Gastrocnemius medialis (tissue), 4 donors: ENCODE measurements at regions not wholly inside any gene's neighbourhood (a gene's known extent, or its start where the extent isn't known, plus 50 kb on each side); places are given as distances from the start of the nearest gene placed in this dataset.

Source experiments
- ATAC-seq, 2 donors: fragments of 150-250 bp; one replicate each; pipeline ENCODE4 v1.9.1; 2016
- DNase-seq, 2 donors: peaks; one replicate each; pipeline ENCODE4 v3.0.0-alpha.2; 2019
- H3K27ac ChIP-seq, 4 donors: fragments of 200-600 bp; sonication (generic); 1 replicate in 1 of 4; 2 replicates in 3 of 4; pipeline ENCODE4 v1.5.1; 2016 to 2018; ENCODE audit warnings: mild to moderate bottlenecking in 2 of 4, moderate library complexity in 1 of 4
- H3K27me3 ChIP-seq, 3 donors: fragments of 200-600 bp; sonication (generic) in 2 of 3; 1 replicate in 1 of 3; 2 replicates in 2 of 3; pipeline versions ENCODE4 v1.5.1 to v1.6.0; 2016 to 2019; ENCODE audit warnings: mild to moderate bottlenecking in 1 of 3, moderate library complexity in 1 of 3
- H3K36me3 ChIP-seq, 2 donors: fragments of 200-600 bp; sonication (generic) in 1 of 2; one replicate each; pipeline ENCODE4 v1.5.1; 2017 to 2018
- H3K4me1 ChIP-seq, 2 donors: fragments of 200-600 bp; sonication (generic) in 1 of 2; one replicate each; pipeline ENCODE4 v1.5.1; 2016 to 2017; ENCODE audit warnings: mild to moderate bottlenecking in 2 of 2
- H3K4me3 ChIP-seq, 4 donors: fragments of 200-600 bp; sonication (generic) in 3 of 4; 1 replicate in 1 of 4; 2 replicates in 3 of 4; pipeline ENCODE4 v1.5.1; 2016 to 2019; ENCODE audit warnings: mild to moderate bottlenecking in 2 of 4
- H3K9me3 ChIP-seq, 3 donors: fragments of 200-600 bp; sonication (generic) in 2 of 3; 1 replicate in 1 of 3; 2 replicates in 2 of 3; pipeline ENCODE4 v1.5.1; 2016 to 2019
- POLR2A ChIP-seq, 2 donors: fragments of 450-650 bp; IDR thresholded peaks; one replicate each; pipeline ENCODE4 v1.6.1; 2017; ENCODE audit warnings: antibody characterized with exemption in 2 of 2, mild to moderate bottlenecking in 2 of 2, moderate library complexity in 2 of 2
- in situ Hi-C, 4 donors: fragments of 200-750 bp; cut with MboI; loops; one replicate each; pipeline versions ENCODE4 v1.15.0 to v1.8.0; 2017; ENCODE audit warnings: low sequenced_read_pairs in 4 of 4
- intact Hi-C: fragments of 100-400 bp; cut with DNase I; formaldehyde crosslinking; loops from one replicate; pipeline ENCODE4 v1.15.1; 2023; ENCODE audit warnings: low total_unique reads
- TF ChIP-seq, protein P1 (sequence below), 5 experiments: fragments of 450-650 bp in 3 of 5; fragments of 200-600 bp in 2 of 5; sonication (generic) in 2 of 5; IDR thresholded peaks in 4 of 5; conservative IDR thresholded peaks in 1 of 5; 1 replicate in 4 of 5; 2 replicates in 1 of 5; pipeline ENCODE4 v1.5.1; 2016 to 2019; ENCODE audit warnings: antibody characterized with exemption in 5 of 5, mild to moderate bottlenecking in 3 of 5, moderate library complexity in 3 of 5

DNA sequence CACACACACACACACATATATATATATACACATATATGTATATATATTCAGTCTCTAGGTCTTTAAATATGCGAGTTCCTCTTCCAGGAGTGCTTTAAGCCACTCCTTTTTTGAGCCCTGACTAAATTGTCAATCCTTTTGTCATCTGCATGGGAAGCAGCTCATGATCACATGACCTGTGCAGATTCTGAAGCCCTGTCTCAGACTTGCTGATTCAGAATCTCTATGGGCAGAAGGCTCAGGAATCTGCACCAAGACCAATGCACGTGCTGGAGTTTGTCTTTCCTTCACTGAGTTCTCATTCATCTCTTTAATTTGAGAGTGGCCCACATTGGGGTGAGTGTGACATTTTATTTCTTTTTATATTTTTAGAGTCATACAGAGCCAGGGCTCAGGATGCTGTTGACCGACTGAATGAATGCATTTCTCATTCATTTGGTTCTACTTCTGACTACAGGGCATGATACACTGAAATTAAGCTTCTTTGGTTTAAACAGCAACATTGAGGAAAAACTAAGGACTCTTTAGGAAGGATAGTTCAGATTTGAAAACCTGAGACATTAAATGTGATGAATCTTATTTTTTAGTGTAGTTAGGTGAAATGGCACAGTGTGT is 307.5 kb downstream of the EDEM1 start:
- H3K36me3 ChIP-seq: no peaks in the 10 kb centered on the region
- H3K4me3 ChIP-seq: no peak overlapping the region
- H3K27me3 ChIP-seq: no peaks in the 10 kb centered on the region
- no peaks in the 10 kb centered on the region for H3K9me3 ChIP-seq
- no peak overlapping the region for H3K27ac ChIP-seq
- TF ChIP-seq, protein P1, sequence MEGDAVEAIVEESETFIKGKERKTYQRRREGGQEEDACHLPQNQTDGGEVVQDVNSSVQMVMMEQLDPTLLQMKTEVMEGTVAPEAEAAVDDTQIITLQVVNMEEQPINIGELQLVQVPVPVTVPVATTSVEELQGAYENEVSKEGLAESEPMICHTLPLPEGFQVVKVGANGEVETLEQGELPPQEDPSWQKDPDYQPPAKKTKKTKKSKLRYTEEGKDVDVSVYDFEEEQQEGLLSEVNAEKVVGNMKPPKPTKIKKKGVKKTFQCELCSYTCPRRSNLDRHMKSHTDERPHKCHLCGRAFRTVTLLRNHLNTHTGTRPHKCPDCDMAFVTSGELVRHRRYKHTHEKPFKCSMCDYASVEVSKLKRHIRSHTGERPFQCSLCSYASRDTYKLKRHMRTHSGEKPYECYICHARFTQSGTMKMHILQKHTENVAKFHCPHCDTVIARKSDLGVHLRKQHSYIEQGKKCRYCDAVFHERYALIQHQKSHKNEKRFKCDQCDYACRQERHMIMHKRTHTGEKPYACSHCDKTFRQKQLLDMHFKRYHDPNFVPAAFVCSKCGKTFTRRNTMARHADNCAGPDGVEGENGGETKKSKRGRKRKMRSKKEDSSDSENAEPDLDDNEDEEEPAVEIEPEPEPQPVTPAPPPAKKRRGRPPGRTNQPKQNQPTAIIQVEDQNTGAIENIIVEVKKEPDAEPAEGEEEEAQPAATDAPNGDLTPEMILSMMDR (IDR thresholded peaks at IDR 0.05 in 4 of 5, conservative IDR thresholded peaks at IDR 0.05 in 1 of 5): no peak
- TF ChIP-seq POLR2A (IDR thresholded peaks at IDR 0.05): no peak
- ATAC-seq (no peak), DNase-seq (no peak)
- H3K4me1 ChIP-seq: no peaks in the 10 kb centered on the region
- in situ Hi-C loops: no loop called here
- intact Hi-C loops: no loop called here

DNA sequence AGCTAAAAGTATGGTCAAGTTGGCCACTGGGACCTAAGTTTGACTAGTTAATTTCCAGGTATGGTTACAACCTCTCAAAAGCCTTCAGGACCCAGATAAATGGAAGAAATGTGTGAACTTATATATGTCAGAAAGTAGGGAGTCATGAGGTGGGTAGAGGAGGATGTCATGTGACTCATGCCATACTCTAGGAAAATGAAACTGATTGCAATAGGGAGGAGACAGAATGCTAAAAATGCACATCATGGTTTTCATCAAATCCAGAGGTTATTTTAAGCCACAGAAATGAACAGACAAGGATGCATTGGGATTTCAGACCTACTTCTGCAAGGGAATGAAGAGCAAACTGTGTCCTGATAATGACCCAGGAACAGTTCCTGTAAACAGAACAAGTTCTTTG is 310.0 kb downstream of the EDEM1 start:
- H3K27ac ChIP-seq: no peak overlapping the region
- H3K27me3 ChIP-seq: no peaks in the 10 kb centered on the region
- no peaks in the 10 kb centered on the region for H3K36me3 ChIP-seq
- in situ Hi-C loops: no loop called here
- ATAC-seq: no peak
- H3K4me1 ChIP-seq: no peaks in the 10 kb centered on the region
- DNase-seq: no peak
- H3K9me3 ChIP-seq: no peaks in the 10 kb centered on the region
- H3K4me3 ChIP-seq: no peak overlapping the region
- TF ChIP-seq, protein P1 (IDR thresholded peaks at IDR 0.05 in 4 of 5, conservative IDR thresholded peaks at IDR 0.05 in 1 of 5): no peak
- no peak for TF ChIP-seq POLR2A (IDR thresholded peaks at IDR 0.05)
- intact Hi-C loops: no loop called here

DNA sequence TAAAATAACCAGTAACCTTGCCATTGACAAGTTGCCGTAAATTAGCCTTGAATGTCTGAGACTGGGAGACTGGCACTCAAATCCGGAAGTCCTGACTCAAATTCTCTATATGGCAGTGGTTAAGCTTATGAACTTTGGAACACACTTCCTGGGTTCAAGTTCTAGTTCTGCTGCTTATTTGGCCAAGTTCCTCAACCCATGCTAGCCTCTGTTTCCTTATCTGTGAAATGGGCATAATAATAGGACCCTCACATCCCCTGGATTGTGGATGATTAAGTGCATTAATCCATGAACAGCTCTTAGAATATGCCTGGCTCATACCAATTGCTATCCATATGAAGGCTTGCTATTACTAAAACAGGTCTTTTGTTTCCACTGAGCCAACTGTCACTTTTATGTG is 311.5 kb downstream of the EDEM1 start:
- Histone ChIP-seq H3K4me3 (no peak overlapping the region), H3K27me3 (no peaks in the 10 kb centered on the region), H3K9me3 (no peaks in the 10 kb centered on the region), H3K27ac (no peak overlapping the region), H3K4me1 (no peaks in the 10 kb centered on the region), H3K36me3 (no peaks in the 10 kb centered on the region)
- in situ Hi-C loops (no loop called here), intact Hi-C loops (no loop called here)
- no peak for TF ChIP-seq POLR2A (IDR thresholded peaks at IDR 0.05)
- TF ChIP-seq, protein P1 (IDR thresholded peaks at IDR 0.05 in 4 of 5, conservative IDR thresholded peaks at IDR 0.05 in 1 of 5): no peak
- ATAC-seq (no peak), DNase-seq (no peak)

DNA sequence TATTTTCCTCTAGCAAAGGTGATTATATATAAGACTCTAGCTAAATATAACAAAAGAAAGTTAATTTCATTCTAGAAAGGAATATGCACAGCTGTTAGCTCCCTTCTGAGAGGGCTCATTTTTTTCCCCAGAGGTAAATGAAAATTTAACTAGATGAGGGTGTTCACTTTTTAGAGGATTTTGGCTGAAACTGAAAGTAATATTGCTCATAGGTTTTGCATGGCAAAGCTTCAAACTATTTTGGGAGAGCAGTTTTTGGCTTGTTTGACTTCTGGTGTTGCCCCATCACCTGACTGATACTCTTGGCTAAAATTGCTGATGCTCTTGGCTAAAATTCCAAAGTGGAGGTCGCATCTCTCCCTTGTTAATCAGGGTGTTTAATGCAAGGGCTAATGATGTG is 311.9 kb downstream of the EDEM1 start:
- H3K27me3 ChIP-seq: no peaks in the 10 kb centered on the region
- H3K27ac ChIP-seq: no peak overlapping the region
- H3K4me3 ChIP-seq: no peak overlapping the region
- TF ChIP-seq, protein P1 (IDR thresholded peaks at IDR 0.05 in 4 of 5, conservative IDR thresholded peaks at IDR 0.05 in 1 of 5): no peak
- no peak for TF ChIP-seq POLR2A (IDR thresholded peaks at IDR 0.05)
- H3K4me1 ChIP-seq: no peaks in the 10 kb centered on the region
- ATAC-seq (no peak), DNase-seq (no peak)
- in situ Hi-C loops: no loop called here
- no peaks in the 10 kb centered on the region for H3K36me3 ChIP-seq
- H3K9me3 ChIP-seq: no peaks in the 10 kb centered on the region
- intact Hi-C loops: no loop called here

DNA sequence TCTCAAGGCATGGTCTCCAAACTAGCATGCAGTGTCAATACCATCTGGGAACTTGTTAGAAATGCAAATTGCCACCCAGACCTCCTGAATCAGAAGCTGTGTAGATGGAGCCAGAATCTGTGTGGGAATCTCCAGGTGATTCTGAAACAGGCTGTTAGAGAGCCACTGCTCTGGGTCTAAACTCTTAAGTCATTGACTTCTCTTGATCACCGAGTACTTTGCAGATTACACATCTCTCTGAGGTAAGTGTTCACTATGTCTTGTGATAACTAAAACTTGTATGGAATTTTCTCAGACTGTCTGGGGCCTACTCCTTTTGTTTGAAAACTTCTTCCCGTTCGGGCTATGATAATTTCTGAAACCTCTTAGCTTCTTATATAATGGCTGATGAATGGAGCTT is 315.6 kb downstream of the EDEM1 start:
- intact Hi-C loops: no loop called here
- ATAC-seq (no peak), DNase-seq (no peak)
- H3K27ac ChIP-seq: no peak overlapping the region
- TF ChIP-seq, protein P1 (IDR thresholded peaks at IDR 0.05 in 4 of 5, conservative IDR thresholded peaks at IDR 0.05 in 1 of 5): no peak
- TF ChIP-seq POLR2A (IDR thresholded peaks at IDR 0.05): no peak
- H3K27me3 ChIP-seq: no peaks in the 10 kb centered on the region
- H3K36me3 ChIP-seq: no peaks in the 10 kb centered on the region
- H3K4me3 ChIP-seq: no peak overlapping the region
- no peaks in the 10 kb centered on the region for H3K4me1 ChIP-seq
- H3K9me3 ChIP-seq: no peaks in the 10 kb centered on the region
- in situ Hi-C loops: no loop called here
